Mesendoderm (in vitro differentiated cells): ENCODE measurements at regions not wholly inside any gene's neighbourhood (a gene's known extent, or its start where the extent isn't known, plus 50 kb on each side); places are given as distances from the start of the nearest gene placed in this dataset.

Experiments used
- DNase-seq: peaks from one replicate; pipeline ENCODE4 v3.0.0; 2013
- H2AK5ac ChIP-seq: 2 replicates; pipeline ENCODE4 v1.6.1; 2013; ENCODE audit warnings: low read length, inconsistent platforms
- H2BK120ac ChIP-seq: 2 replicates; pipeline ENCODE4 v1.6.1; 2013; ENCODE audit warnings: low read depth, mild to moderate bottlenecking, low read length, moderate library complexity, mixed read lengths
- H2BK15ac ChIP-seq: replicated peaks from 2 replicates; pipeline ENCODE4 v1.6.1; 2013; ENCODE audit warnings: low read depth, mild to moderate bottlenecking, moderate library complexity
- H2BK5ac ChIP-seq: 2 replicates; pipeline ENCODE4 v1.6.1; 2013; ENCODE audit warnings: low read length, inconsistent platforms
- H3K18ac ChIP-seq: 2 replicates; pipeline ENCODE4 v1.6.1; 2013; ENCODE audit warnings: mild to moderate bottlenecking, low read length, mixed read lengths
- H3K23ac ChIP-seq: one replicate; pipeline ENCODE4 v1.6.1; 2013; ENCODE audit warnings: low read length
- H3K27ac ChIP-seq: 2 replicates; pipeline ENCODE4 v1.5.1; 2013; ENCODE audit warnings: low read depth, mild to moderate bottlenecking, inconsistent platforms, low read length, moderate library complexity
- H3K27me3 ChIP-seq: 2 replicates; pipeline ENCODE4 v1.6.1; 2013; ENCODE audit warnings: low read length, control low read depth, mild to moderate bottlenecking, inconsistent platforms; ENCODE audit not compliant: insufficient read depth, poor library complexity
- H3K36me3 ChIP-seq: 2 replicates; pipeline ENCODE4 v1.6.1; 2013; ENCODE audit warnings: low read length, inconsistent platforms; ENCODE audit not compliant: control insufficient read depth, insufficient read depth
- H3K4ac ChIP-seq: one replicate; pipeline ENCODE4 v1.6.1; 2013; ENCODE audit warnings: low read depth, mild to moderate bottlenecking, low read length, moderate library complexity
- H3K4me1 ChIP-seq: 2 replicates; pipeline ENCODE4 v1.6.1; 2013; ENCODE audit warnings: low read depth, low read length, inconsistent platforms; ENCODE audit not compliant: control insufficient read depth
- H3K4me2 ChIP-seq: 2 replicates; pipeline ENCODE4 v1.6.1; 2013; ENCODE audit warnings: low read length
- H3K4me3 ChIP-seq: 2 replicates; pipeline ENCODE4 v1.5.1; 2013; ENCODE audit warnings: mild to moderate bottlenecking, low read length
- H3K56ac ChIP-seq: one replicate; pipeline ENCODE4 v1.6.1; 2013; ENCODE audit warnings: low read length
- H3K79me1 ChIP-seq: 2 replicates; pipeline ENCODE4 v1.6.1; 2013; ENCODE audit warnings: low read length, inconsistent platforms
- H3K79me2 ChIP-seq: 2 replicates; pipeline ENCODE4 v1.6.1; 2013; ENCODE audit warnings: mild to moderate bottlenecking, low read length; ENCODE audit not compliant: control insufficient read depth, insufficient read depth
- H3K9ac ChIP-seq: 2 replicates; pipeline ENCODE4 v1.6.1; 2013; ENCODE audit warnings: low read length, inconsistent platforms
- H4K5ac ChIP-seq: one replicate; pipeline ENCODE4 v1.6.1; 2013; ENCODE audit warnings: low read length
- H4K8ac ChIP-seq: one replicate; pipeline ENCODE4 v1.6.1; 2013; ENCODE audit warnings: low read depth, mild to moderate bottlenecking, control low read depth, low read length, moderate library complexity
- WGBS: extraction: QIAGEN DNeasy Blood & Tissue Kit; methylation state at CpG from one replicate; pipeline ENCODE4 v1.1.7; 2013; ENCODE audit warnings: low lambda C conversion rate, missing lambda C conversion rate; ENCODE audit not compliant: insufficient coverage; ENCODE audit errors: extremely low coverage; 5-methylcytosine and 5-hydroxymethylcytosine counted together

GRCh38 chr3:22962244-22962643 lies 240.9 kb upstream of the UBE2E2 start:
- no peak overlapping the region for H3K4me3 ChIP-seq
- H3K23ac ChIP-seq = no peak overlapping the region
- no peak overlapping the region for H2BK5ac ChIP-seq
- no peaks in the 10 kb centered on the region for H3K36me3 ChIP-seq
- no peaks in the 10 kb centered on the region for H3K27me3 ChIP-seq
- H3K27ac ChIP-seq = no peak overlapping the region
- H2BK15ac ChIP-seq = no peak overlapping the region
- no peaks in the 10 kb centered on the region for H3K4me1 ChIP-seq
- DNase-seq = no peak
- no peak overlapping the region for H3K18ac ChIP-seq
- no peak overlapping the region for H4K5ac ChIP-seq
- H3K4ac ChIP-seq = no peak overlapping the region
- H2AK5ac ChIP-seq = no peak overlapping the region
- H4K8ac ChIP-seq = no peak overlapping the region
- no peak overlapping the region for H2BK120ac ChIP-seq
- H3K79me2 ChIP-seq = no peaks in the 10 kb centered on the region
- no CpG with 5 or more reads among the region's 3 CpGs for WGBS
- H3K56ac ChIP-seq = no peak overlapping the region
- no peaks in the 10 kb centered on the region for H3K79me1 ChIP-seq
- no peak overlapping the region for H3K9ac ChIP-seq
- no peak overlapping the region for H3K4me2 ChIP-seq

GRCh38 chr3:22966349-22966748 lies 236.8 kb upstream of the UBE2E2 start:
- Histone ChIP-seq H3K27me3 (no peaks in the 10 kb centered on the region), H2AK5ac (no peak overlapping the region), H3K4ac (no peak overlapping the region), H3K36me3 (no peaks in the 10 kb centered on the region), H3K79me1 (no peaks in the 10 kb centered on the region), H3K56ac (no peak overlapping the region), H3K4me2 (no peak overlapping the region), H2BK15ac (no peak overlapping the region), H3K4me3 (no peak overlapping the region), H3K27ac (no peak overlapping the region), H3K18ac (no peak overlapping the region), H2BK120ac (no peak overlapping the region), H4K8ac (no peak overlapping the region), H3K23ac (no peak overlapping the region), H3K4me1 (no peaks in the 10 kb centered on the region), H3K79me2 (no peaks in the 10 kb centered on the region), H2BK5ac (no peak overlapping the region), H3K9ac (no peak overlapping the region), H4K5ac (no peak overlapping the region)
- DNase-seq = no peak

GRCh38 chr3:22969276-22969675 lies 233.9 kb upstream of the UBE2E2 start:
- Histone ChIP-seq H3K27ac (no peak overlapping the region), H4K5ac (no peak overlapping the region), H3K4me3 (no peak overlapping the region), H3K23ac (no peak overlapping the region), H3K9ac (no peak overlapping the region), H2BK15ac (no peak overlapping the region), H3K4me1 (no peaks in the 10 kb centered on the region), H2AK5ac (no peak overlapping the region), H3K27me3 (no peaks in the 10 kb centered on the region), H3K4me2 (no peak overlapping the region), H4K8ac (no peak overlapping the region), H3K36me3 (no peaks in the 10 kb centered on the region), H3K79me2 (no peaks in the 10 kb centered on the region), H3K79me1 (no peaks in the 10 kb centered on the region), H3K18ac (no peak overlapping the region), H3K4ac (no peak overlapping the region), H2BK120ac (no peak overlapping the region), H2BK5ac (no peak overlapping the region), H3K56ac (no peak overlapping the region)
- no CpG with 5 or more reads among the region's 1 CpG for WGBS
- no peak for DNase-seq

GRCh38 chr3:22971497-22971896 lies 231.6 kb upstream of the UBE2E2 start:
- Histone ChIP-seq H2BK5ac (no peak overlapping the region), H3K4me1 (no peaks in the 10 kb centered on the region), H2BK15ac (no peak overlapping the region), H3K27ac (no peak overlapping the region), H3K27me3 (no peaks in the 10 kb centered on the region), H3K23ac (no peak overlapping the region), H2BK120ac (no peak overlapping the region), H3K79me2 (no peaks in the 10 kb centered on the region), H3K4me2 (no peak overlapping the region), H3K4ac (no peak overlapping the region), H3K4me3 (no peak overlapping the region), H3K36me3 (no peaks in the 10 kb centered on the region), H4K5ac (no peak overlapping the region), H2AK5ac (no peak overlapping the region), H3K18ac (no peak overlapping the region), H3K56ac (no peak overlapping the region), H4K8ac (no peak overlapping the region), H3K9ac (no peak overlapping the region), H3K79me1 (no peaks in the 10 kb centered on the region)
- DNase-seq = peak; percentile 26
- no CpG with 5 or more reads among the region's 3 CpGs for WGBS

GRCh38 chr3:22977042-22977441 lies 226.1 kb upstream of the UBE2E2 start:
- Histone ChIP-seq H2AK5ac (no peak overlapping the region), H3K4me2 (no peak overlapping the region), H3K4me1 (no peaks in the 10 kb centered on the region), H3K9ac (no peak overlapping the region), H4K8ac (no peak overlapping the region), H3K27ac (no peak overlapping the region), H3K4me3 (no peak overlapping the region), H2BK5ac (no peak overlapping the region), H3K56ac (no peak overlapping the region), H4K5ac (no peak overlapping the region), H3K4ac (no peak overlapping the region), H2BK120ac (no peak overlapping the region), H3K18ac (no peak overlapping the region), H3K23ac (no peak overlapping the region), H3K27me3 (no peaks in the 10 kb centered on the region), H2BK15ac (no peak overlapping the region), H3K36me3 (no peaks in the 10 kb centered on the region), H3K79me1 (no peaks in the 10 kb centered on the region), H3K79me2 (no peaks in the 10 kb centered on the region)
- no peak for DNase-seq
- no CpG with 5 or more reads among the region's 2 CpGs for WGBS

GRCh38 chr3:22977650-22978289 lies 225.4 kb upstream of the UBE2E2 start:
- Histone ChIP-seq H3K4me2 (no peak overlapping the region), H3K79me1 (no peaks in the 10 kb centered on the region), H3K23ac (no peak overlapping the region), H3K56ac (no peak overlapping the region), H3K36me3 (no peaks in the 10 kb centered on the region), H2BK15ac (no peak overlapping the region), H3K4me1 (no peaks in the 10 kb centered on the region), H3K27me3 (no peaks in the 10 kb centered on the region), H2BK120ac (no peak overlapping the region), H3K4ac (no peak overlapping the region), H4K5ac (no peak overlapping the region), H2BK5ac (no peak overlapping the region), H3K9ac (no peak overlapping the region), H3K18ac (no peak overlapping the region), H3K4me3 (no peak overlapping the region), H3K27ac (no peak overlapping the region), H2AK5ac (no peak overlapping the region), H4K8ac (no peak overlapping the region), H3K79me2 (no peaks in the 10 kb centered on the region)
- DNase-seq = no peak
- WGBS = no CpG with 5 or more reads among the region's 3 CpGs
